Coronary artery (tissue), 2 donors: ENCODE measurements at regions not wholly inside any gene's neighbourhood (a gene's known extent, or its start where the extent isn't known, plus 50 kb on each side); places are given as distances from the start of the nearest gene placed in this dataset.

Experiments used
- DNase-seq: peaks from one replicate; pipeline ENCODE4 v3.0.0-alpha.2; 2017; ENCODE audit warnings: low spot score
- H3K27ac ChIP-seq, 2 donors: fragments of 200-600 bp; sonication (generic); one replicate each; pipeline ENCODE4 v1.5.1; 2016 to 2019
- H3K4me3 ChIP-seq: fragments of 200-600 bp; sonication (generic); 2 replicates; pipeline ENCODE4 v1.5.1; 2016; ENCODE audit warnings: mild to moderate bottlenecking, moderate library complexity
- TF ChIP-seq, protein P1 (sequence below): fragments of 200-600 bp; sonication (generic); IDR thresholded peaks from one replicate; pipeline ENCODE4 v1.5.1; 2019; ENCODE audit warnings: antibody characterized with exemption

GRCh38 chr1:4597020-4597419 lies 57.4 kb upstream of the AJAP1 start:
- TF ChIP-seq, protein P1, sequence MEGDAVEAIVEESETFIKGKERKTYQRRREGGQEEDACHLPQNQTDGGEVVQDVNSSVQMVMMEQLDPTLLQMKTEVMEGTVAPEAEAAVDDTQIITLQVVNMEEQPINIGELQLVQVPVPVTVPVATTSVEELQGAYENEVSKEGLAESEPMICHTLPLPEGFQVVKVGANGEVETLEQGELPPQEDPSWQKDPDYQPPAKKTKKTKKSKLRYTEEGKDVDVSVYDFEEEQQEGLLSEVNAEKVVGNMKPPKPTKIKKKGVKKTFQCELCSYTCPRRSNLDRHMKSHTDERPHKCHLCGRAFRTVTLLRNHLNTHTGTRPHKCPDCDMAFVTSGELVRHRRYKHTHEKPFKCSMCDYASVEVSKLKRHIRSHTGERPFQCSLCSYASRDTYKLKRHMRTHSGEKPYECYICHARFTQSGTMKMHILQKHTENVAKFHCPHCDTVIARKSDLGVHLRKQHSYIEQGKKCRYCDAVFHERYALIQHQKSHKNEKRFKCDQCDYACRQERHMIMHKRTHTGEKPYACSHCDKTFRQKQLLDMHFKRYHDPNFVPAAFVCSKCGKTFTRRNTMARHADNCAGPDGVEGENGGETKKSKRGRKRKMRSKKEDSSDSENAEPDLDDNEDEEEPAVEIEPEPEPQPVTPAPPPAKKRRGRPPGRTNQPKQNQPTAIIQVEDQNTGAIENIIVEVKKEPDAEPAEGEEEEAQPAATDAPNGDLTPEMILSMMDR = no peak
- no peak overlapping the region for H3K27ac ChIP-seq
- no peak for DNase-seq
- H3K4me3 ChIP-seq = no peak overlapping the region

- TF ChIP-seq, protein P1 = no peak
- DNase-seq = no peak
- Histone ChIP-seq H3K27ac (no peak overlapping the region), H3K4me3 (no peak overlapping the region)
Observed at GRCh38 chr1:4598561-4598960, 55.8 kb upstream of the AJAP1 start.

DNA sequence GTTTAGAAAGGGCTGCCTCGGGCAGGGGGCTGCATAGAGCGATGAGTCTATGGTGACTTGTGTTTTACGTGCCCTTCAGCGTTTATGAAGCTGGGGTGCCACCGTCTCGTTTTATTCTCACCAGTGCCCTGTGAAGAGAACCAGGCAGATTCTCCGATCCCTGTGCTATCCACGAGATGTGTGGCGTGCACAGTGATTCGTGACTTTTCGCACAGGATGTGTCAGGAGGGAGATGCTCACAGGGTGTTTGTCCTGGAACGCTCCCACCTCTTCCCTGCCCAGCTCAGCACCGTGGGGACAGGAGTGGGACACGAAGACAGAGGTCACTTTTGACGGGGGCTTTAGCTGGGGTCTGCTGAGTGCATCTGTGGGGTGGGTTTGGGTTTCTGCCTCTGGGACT lies 54.9 kb upstream of the AJAP1 start:
- no peak for DNase-seq
- TF ChIP-seq, protein P1 = no peak
- no peak overlapping the region for H3K4me3 ChIP-seq

GRCh38 chr1:4599951-4600481 lies 54.4 kb upstream of the AJAP1 start:
- peak; percentile 50 for DNase-seq
- Histone ChIP-seq H3K27ac (no peak overlapping the region), H3K4me3 (no peak overlapping the region)
- TF ChIP-seq, protein P1 = no peak

More for the DNA sequence above, 54.9 kb upstream of the AJAP1 start:
- H3K27ac ChIP-seq = no peak overlapping the region

DNA sequence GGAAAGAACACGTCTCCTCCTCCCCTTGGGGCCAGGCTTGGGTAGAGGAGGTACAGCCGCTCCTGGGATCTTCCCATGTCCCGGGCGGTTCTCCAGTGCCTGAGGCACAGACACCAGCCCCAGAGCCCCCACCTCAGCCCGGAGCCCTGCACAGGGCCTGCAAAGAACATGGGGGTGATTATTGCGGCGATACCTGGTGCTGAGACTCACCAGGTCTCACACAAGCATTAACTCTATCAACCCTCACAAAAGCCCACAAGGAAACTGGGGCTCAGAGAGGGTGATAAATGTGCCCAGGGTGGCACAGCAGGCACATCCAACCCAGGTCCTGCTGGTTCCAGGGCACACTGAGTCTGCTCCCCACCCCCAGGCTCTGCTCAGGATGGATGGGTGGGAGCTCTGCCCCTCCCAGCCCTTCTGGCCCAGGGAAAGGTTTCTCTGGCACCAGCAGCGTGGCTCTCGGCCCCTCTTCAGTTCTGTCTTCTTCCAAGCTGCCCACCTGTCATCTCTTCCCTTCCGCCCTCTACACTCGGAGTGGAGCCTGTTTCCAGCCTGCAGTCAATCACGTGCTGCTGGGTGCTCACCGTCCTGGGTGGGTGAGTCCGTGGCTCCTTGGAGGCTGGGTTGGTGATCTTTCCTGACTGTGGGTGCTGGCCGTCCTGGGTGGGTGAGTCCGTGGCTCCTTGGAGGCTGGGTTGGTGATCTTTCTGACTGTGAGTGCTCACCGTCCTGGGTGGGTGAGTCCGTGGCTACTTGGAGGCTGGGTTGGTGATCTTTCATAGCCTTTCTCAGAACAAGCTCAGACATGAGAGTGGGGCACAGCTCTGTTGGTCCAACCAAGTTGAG lies 53.6 kb upstream of the AJAP1 start:
- no peak overlapping the region for H3K4me3 ChIP-seq
- TF ChIP-seq, protein P1 = no peak
- peak; percentile 58 for DNase-seq
- no peak overlapping the region for H3K27ac ChIP-seq

- no peak overlapping the region for H3K4me3 ChIP-seq
- TF ChIP-seq, protein P1 = no peak
- H3K27ac ChIP-seq = no peak overlapping the region
- DNase-seq = peak; percentile 56
Observed at GRCh38 chr1:4601941-4602340, 52.5 kb upstream of the AJAP1 start.
